Osteoblast (primary cell): ENCODE measurements at regions not wholly inside any gene's neighbourhood (a gene's known extent, or its start where the extent isn't known, plus 50 kb on each side); places are given as distances from the start of the nearest gene placed in this dataset.
"Not testable (repeated sequence)": the region's sequence is repeated elsewhere in the genome, so short reads cannot be mapped to it uniquely, and the experiment has no call there.

ENCODE experiments used
- DNase-seq: peaks from one replicate; pipeline ENCODE4 v3.0.0; 2011; ENCODE audit warnings: low spot score, mixed read lengths; ENCODE audit not compliant: insufficient read length; ENCODE audit errors: missing footprints
- H2AFZ ChIP-seq: 2 replicates; pipeline ENCODE4 v1.6.0; 2011; ENCODE audit warnings: mild to moderate bottlenecking, low read length
- H3K27ac ChIP-seq: 2 replicates; pipeline ENCODE4 v1.5.1; 2011; ENCODE audit warnings: mild to moderate bottlenecking, low read depth, low read length, moderate library complexity
- H3K27me3 ChIP-seq: 2 replicates; pipeline ENCODE4 v1.6.0; 2012; ENCODE audit warnings: mild to moderate bottlenecking, control low read depth, inconsistent platforms, low read length, moderate library complexity; ENCODE audit not compliant: insufficient read depth
- H3K36me3 ChIP-seq: 2 replicates; pipeline ENCODE4 v1.5.1; 2011; ENCODE audit warnings: mild to moderate bottlenecking, low read length, control low read depth, moderate library complexity; ENCODE audit not compliant: insufficient read depth
- H3K4me1 ChIP-seq: 2 replicates; pipeline ENCODE4 v1.5.1; 2011; ENCODE audit warnings: mild to moderate bottlenecking, low read length, control low read depth, moderate library complexity; ENCODE audit not compliant: insufficient read depth
- H3K4me2 ChIP-seq: 2 replicates; pipeline ENCODE4 v1.6.0; 2011; ENCODE audit warnings: mild to moderate bottlenecking, low read length; ENCODE audit not compliant: insufficient read depth
- H3K4me3 ChIP-seq: fragments of 200-600 bp; sonication (generic); 3 replicates; pipeline ENCODE4 v1.5.1; 2012; ENCODE audit warnings: mild to moderate bottlenecking, low read length, inconsistent platforms; ENCODE audit not compliant: insufficient read depth
- H3K79me2 ChIP-seq: 2 replicates; pipeline ENCODE4 v1.6.0; 2012; ENCODE audit warnings: mild to moderate bottlenecking, low read length, control low read depth, inconsistent platforms; ENCODE audit not compliant: insufficient read depth
- H3K9me3 ChIP-seq: 2 replicates; pipeline ENCODE4 v1.5.1; 2011; ENCODE audit warnings: low read depth, low read length, control low read depth
- H4K20me1 ChIP-seq: 2 replicates; pipeline ENCODE4 v1.6.0; 2012; ENCODE audit warnings: mild to moderate bottlenecking, low read length, control low read depth; ENCODE audit not compliant: insufficient read depth
- TF ChIP-seq, protein P1 (sequence below): IDR thresholded peaks from 2 replicates; pipeline ENCODE4 v1.5.1; 2011; ENCODE audit warnings: mild to moderate bottlenecking, low read depth, low read length, moderate library complexity; ENCODE audit errors: extremely low read depth

DNA sequence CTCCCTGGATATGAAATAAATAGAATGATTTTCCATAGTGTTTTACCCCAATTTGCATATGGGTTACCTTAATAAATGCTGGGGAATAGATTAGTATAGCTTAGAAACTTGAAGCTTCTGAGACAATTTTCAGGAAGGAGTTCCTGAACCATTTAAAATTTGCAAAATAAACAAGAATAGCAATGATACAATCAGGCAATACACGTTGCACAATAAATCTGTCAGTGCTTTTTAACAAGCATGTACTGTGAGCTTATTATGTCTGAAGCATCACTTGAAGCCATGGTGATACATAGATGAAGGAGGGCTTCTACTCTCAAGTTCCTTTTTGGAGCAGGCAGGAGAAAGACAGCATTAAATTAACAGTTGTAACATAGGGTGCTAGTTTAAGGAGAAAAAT lies 84.2 kb upstream of the WDFY3 start:
- Histone ChIP-seq H3K79me2 (no peaks in the 10 kb centered on the region), H2AFZ (no peak overlapping the region), H4K20me1 (no peaks in the 10 kb centered on the region), H3K27me3 (peaks cover 2% of the 10 kb centered on the region), H3K4me1 (no peaks in the 10 kb centered on the region), H3K27ac (no peak overlapping the region), H3K9me3 (no peaks in the 10 kb centered on the region), H3K36me3 (no peaks in the 10 kb centered on the region), H3K4me3 (no peak overlapping the region), H3K4me2 (no peak overlapping the region)
- TF ChIP-seq, protein P1, sequence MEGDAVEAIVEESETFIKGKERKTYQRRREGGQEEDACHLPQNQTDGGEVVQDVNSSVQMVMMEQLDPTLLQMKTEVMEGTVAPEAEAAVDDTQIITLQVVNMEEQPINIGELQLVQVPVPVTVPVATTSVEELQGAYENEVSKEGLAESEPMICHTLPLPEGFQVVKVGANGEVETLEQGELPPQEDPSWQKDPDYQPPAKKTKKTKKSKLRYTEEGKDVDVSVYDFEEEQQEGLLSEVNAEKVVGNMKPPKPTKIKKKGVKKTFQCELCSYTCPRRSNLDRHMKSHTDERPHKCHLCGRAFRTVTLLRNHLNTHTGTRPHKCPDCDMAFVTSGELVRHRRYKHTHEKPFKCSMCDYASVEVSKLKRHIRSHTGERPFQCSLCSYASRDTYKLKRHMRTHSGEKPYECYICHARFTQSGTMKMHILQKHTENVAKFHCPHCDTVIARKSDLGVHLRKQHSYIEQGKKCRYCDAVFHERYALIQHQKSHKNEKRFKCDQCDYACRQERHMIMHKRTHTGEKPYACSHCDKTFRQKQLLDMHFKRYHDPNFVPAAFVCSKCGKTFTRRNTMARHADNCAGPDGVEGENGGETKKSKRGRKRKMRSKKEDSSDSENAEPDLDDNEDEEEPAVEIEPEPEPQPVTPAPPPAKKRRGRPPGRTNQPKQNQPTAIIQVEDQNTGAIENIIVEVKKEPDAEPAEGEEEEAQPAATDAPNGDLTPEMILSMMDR, result no peak
- DNase-seq, result no peak

DNA sequence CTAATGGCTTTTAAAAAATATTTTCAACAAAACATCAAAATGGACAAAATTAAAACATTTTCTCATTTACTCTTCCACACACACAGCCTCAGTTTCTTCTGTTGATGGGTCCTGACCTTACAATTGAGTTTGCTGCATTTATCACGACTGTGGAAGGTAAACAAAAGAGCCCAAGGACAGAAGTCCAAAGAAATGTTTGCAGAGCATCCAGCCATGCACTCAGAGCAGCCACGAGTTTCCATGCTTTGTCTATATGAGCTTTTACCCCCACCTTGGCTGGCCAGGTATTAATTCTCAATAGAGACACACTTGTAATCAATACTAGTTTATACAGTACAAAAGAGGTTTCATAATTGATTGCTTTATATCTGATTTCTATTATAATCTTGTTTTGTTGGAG lies 85.0 kb upstream of the WDFY3 start:
- H3K36me3 ChIP-seq, result no peaks in the 10 kb centered on the region
- no peak overlapping the region for H3K4me3 ChIP-seq
- TF ChIP-seq, protein P1, result no peak
- H3K79me2 ChIP-seq, result no peaks in the 10 kb centered on the region
- H3K9me3 ChIP-seq, result no peaks in the 10 kb centered on the region
- no peak overlapping the region for H3K4me2 ChIP-seq
- H4K20me1 ChIP-seq, result no peaks in the 10 kb centered on the region
- no peak for DNase-seq
- H2AFZ ChIP-seq, result no peak overlapping the region
- peaks cover 2% of the 10 kb centered on the region for H3K27me3 ChIP-seq
- no peaks in the 10 kb centered on the region for H3K4me1 ChIP-seq
- H3K27ac ChIP-seq, result no peak overlapping the region

DNA sequence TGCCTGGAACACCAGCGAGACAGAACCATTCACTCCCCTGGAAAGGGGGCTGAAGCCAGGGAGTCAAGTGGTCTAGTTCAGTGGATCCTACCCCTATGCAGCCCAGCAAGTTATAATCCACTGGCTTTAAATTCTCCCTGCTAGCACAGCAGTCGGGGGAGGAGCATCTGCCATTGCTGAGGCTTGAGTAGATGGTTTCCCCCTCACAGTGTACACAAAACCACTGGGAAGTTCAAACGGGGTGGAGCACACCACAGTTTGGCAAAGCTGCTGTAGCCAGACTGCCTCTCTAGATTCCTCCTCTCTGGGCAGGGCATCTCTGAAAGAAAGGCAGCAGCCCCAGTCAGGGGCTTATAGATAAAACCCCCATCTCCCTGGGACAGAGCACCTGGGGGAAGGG lies 88.4 kb upstream of the WDFY3 start:
- H3K27ac ChIP-seq, DNase-seq, H3K4me1 ChIP-seq, H3K79me2 ChIP-seq, H3K36me3 ChIP-seq, H3K9me3 ChIP-seq, H2AFZ ChIP-seq, H3K4me3 ChIP-seq, H4K20me1 ChIP-seq, H3K4me2 ChIP-seq: not testable (repeated sequence)
- peaks cover 11% of the 10 kb centered on the region for H3K27me3 ChIP-seq

DNA sequence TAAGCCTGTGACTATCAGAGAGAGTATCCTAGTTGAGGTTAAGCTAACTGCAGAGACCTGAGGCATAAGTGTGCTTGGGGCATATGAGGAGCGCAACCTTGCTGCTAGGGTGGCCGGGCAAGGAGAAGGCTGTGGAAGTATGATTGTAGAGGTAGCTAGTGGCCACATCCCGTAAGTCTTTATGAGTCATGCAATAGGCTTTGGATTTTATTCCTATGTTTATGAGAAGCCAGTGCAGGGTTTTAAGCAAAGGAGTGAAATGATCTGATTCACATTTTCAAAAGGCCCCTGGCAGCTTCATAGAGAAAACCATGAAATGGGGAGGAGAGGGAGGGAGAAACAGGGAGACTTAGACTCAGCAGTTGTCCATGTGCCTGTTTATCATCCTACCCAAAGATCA lies 92.1 kb upstream of the WDFY3 start:
- H4K20me1 ChIP-seq, result no peaks in the 10 kb centered on the region
- H3K27ac ChIP-seq, result no peak overlapping the region
- H2AFZ ChIP-seq, result no peak overlapping the region
- H3K4me3 ChIP-seq, result no peak overlapping the region
- no peak overlapping the region for H3K4me2 ChIP-seq
- peaks cover 10% of the 10 kb centered on the region for H3K27me3 ChIP-seq
- no peaks in the 10 kb centered on the region for H3K36me3 ChIP-seq
- no peaks in the 10 kb centered on the region for H3K9me3 ChIP-seq
- no peak for DNase-seq
- no peaks in the 10 kb centered on the region for H3K79me2 ChIP-seq
- TF ChIP-seq, protein P1, result no peak
- H3K4me1 ChIP-seq, result no peaks in the 10 kb centered on the region

DNA sequence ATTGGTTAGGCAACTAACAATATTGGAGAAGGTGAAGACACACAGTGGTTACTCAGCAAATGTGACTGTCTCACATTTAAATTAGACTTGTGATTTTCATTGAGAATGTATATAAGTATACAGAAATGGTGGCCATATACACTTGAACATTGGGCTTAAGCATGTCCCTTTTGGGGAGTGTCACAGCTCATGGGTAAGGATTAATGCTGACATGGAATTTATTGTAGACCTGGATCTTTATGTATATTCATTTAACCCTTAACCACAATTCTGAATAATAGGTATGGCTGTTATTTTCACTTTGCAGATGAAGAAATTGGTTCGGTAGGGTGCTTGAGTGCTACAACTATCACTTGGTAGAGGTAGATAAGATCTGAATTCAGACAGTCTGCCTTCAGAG lies 95.5 kb upstream of the WDFY3 start:
- Histone ChIP-seq H3K36me3 (no peaks in the 10 kb centered on the region), H4K20me1 (no peaks in the 10 kb centered on the region), H3K4me2 (no peak overlapping the region), H3K4me1 (no peaks in the 10 kb centered on the region), H3K27ac (no peak overlapping the region), H3K79me2 (no peaks in the 10 kb centered on the region), H3K9me3 (no peaks in the 10 kb centered on the region), H3K4me3 (no peak overlapping the region), H2AFZ (no peak overlapping the region), H3K27me3 (peaks cover 10% of the 10 kb centered on the region)
- TF ChIP-seq, protein P1, result no peak
- DNase-seq, result no peak
